Esophagus mucosa (tissue), 1 donor: ENCODE measurements at regions not wholly inside any gene's neighbourhood (a gene's known extent, or its start where the extent isn't known, plus 50 kb on each side); places are given as distances from the start of the nearest gene placed in this dataset.

Source experiments
- ATAC-seq: fragments of 200-7000 bp; cut with Tn5 transposase; one replicate; pipeline ENCODE4 v1.9.1; 2020
- donor health status: DM: yes; HTN: yes; CAD: no.

DNA sequence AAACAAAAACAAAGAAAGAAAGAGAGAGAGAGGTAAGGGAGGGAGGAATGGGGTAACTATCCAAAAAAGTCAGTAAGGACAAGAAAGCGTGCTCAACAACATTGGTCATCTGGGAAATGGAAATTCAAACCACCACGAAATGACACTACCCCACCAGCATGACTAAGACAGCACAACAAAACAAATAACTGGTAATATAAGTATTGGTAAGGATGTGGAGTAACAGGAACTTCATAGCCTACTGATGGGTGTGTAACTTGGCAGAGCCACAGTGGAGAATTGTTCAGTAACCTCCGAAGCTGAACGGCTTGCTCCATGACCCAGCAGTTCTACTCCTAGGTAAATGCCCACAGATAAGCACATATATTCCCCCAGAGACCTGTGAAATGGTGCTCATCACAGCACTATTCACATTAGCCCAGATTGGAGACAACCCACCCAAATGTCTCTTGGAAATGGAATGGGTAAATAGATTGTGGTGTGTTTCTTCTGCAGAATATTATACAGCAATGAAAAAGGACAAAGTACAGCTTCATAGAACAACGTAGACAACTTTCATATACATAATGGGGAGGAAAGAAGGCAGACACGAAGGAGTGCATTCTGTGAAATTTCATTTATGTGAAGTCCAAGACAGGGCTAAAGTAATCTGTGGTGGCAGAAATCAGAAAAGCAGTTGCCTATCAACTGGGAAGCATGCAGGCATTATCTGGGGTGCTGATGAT, 95.5 kb upstream of the ATP6AP2 start:
- ATAC-seq: peak; percentile 88

DNA sequence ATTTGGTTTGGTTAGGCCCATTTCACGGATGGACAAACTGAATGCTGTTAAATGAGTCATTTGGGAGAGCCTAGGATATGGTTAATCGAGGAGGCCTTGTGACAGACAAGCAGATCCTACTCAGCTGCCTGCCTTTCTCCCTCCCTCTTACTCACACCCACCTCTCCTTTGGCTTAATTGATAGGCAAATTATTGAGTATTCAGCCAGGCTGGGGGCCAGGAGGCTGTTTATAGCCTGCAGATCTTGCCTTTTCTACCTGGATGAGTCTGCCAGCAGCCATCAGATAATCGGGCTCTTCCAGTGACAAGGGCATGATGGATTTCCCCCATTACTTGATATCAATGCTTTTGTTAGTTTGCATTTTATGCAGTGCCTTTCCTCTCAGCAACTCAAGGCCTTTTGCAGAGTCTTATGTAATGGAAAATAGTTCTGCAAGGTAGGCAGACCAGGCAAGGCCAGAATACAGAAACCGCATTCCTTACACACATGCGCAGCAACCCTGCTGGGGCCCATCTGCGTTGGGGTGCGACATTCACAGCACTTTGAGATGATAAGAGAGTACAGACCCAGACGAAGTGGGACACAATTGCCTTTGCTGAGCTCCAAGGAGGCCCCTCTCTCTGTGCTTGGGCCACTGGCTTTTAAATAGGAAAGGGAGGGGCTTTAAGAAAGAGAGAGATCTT, 96.2 kb upstream of the ATP6AP2 start:
- no peak for ATAC-seq

DNA sequence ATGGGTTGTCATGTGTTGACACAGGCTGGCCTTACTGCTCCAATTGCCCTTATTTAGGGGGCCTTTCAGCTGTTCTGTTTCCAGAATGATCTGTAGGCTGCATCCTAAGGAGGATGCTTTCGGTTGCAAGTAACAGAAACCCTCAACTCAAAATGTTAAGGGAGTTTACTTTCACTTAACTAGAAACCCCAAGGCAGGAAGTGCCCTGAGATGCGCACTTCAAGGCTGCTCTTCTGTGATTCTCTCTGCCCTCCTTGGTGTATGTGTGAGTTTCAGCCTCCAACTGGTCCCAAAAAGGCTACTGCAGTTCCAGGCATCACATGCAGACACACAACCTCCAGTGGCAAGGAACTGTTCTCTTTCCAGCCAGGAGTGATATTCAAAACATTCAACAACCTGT, 97.3 kb upstream of the ATP6AP2 start:
- ATAC-seq: no peak

DNA sequence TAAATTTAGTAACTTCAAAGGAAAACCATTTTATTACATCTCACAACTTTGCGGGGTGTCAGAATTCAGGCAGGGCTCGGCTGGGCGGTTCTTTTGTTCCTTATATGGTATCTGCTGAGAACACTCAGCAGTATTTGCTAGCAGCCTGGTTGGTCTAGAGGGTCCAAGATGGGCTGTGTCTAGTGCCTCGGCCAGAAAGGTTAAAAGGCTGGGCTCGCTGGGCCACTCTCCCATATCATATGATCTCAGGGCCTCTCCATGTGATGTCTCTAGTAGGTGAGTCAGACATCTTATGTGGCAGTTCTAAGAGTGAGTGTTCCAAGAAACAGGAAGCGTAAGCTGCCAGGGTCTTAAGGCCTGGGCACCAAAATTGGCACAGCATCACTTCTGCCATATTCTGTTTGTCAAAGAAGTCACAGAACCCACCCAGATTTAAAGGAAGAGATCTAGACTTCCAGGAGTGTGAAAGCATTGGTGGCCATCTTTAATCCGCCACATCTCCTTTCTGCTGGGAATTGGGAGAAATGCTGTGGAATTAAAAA, 100.9 kb upstream of the ATP6AP2 start:
- ATAC-seq: no peak

DNA sequence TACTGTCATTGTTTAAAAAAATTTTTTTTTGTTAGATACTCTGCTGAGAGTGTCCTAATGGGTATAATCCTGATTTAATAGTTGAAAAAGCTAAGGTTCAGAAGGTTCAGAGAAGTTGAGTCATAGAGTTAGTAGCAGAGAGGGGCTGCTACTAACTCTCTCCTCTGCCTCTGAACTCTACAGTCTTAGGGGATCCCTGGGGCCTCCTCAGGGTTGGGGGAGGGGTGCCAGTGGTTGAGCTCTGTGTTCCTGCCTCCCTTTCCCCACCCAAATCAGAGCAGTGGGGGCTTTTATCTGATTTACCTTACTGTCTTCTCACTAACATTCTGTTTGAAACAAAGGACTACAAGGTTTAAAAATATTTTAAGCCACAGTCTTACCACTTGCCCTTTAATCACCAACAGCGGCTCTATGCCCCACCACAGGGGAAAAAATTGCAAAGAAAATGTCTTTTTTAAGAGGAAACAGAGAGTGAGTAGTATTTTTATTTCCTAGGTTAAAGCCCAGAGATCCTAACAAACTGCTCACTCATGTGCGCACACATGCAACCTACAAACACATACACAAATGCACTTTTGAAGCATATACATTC, 102.2 kb upstream of the ATP6AP2 start:
- no peak for ATAC-seq

DNA sequence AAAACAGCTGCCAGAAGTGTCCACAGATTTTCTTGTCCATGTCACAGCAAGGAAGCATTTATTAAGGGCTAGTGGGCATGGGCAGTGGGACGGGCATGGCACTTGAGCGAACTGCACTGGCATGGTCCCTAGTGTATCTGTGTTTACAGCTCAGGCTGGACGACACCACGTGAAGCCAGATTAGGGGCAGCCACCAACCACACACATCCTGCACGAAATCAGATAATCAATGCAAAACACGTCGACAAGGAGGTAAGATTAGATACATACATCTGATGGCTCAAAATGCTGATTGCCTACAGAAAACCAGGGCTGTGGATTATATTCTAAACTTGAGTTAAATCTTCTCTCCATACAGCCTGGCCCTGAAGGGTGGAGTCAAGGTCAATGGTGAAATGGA, 103.8 kb upstream of the ATP6AP2 start:
- ATAC-seq: no peak

DNA sequence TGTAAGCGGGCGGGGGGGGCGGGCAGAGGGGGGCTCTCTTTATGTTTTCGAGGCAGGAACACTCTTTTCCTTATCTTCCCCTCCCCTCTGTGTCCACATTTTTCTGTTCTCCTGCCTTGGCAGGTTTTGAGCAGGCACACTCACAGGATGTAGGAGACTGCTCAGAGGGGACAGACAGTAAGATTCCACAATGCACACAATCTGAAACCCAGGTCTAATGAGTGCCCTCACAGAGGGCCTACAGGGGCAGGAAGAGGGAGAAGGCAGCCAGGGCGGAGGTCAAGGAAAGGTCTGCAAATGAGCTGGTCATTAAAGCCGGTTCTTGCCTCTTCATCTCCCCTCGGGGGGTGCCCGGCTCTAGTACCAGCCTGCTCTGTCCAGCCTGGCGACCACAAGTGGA, 106.1 kb upstream of the ATP6AP2 start:
- no peak for ATAC-seq

DNA sequence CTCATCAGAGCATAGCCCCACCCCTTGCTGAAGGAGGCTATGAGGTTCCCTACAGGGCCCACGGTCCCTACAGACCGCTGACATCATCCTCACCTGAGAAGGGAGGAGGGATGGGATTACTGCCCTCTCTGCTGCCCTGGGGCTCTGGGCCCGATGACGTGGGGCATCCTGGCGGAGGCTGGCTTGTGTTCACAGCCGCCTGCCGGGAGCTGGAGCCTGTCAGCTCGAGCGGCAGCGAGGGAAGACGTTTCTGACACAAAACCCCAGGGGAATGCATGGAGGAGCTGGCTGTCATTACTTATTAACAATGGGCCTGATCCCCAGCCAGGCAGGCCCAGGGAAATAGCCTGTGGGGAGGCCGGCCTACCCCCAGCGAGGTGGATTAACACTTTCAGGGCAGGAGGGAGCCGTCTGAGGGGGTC, 106.6 kb upstream of the ATP6AP2 start:
- peak; percentile 91 for ATAC-seq

DNA sequence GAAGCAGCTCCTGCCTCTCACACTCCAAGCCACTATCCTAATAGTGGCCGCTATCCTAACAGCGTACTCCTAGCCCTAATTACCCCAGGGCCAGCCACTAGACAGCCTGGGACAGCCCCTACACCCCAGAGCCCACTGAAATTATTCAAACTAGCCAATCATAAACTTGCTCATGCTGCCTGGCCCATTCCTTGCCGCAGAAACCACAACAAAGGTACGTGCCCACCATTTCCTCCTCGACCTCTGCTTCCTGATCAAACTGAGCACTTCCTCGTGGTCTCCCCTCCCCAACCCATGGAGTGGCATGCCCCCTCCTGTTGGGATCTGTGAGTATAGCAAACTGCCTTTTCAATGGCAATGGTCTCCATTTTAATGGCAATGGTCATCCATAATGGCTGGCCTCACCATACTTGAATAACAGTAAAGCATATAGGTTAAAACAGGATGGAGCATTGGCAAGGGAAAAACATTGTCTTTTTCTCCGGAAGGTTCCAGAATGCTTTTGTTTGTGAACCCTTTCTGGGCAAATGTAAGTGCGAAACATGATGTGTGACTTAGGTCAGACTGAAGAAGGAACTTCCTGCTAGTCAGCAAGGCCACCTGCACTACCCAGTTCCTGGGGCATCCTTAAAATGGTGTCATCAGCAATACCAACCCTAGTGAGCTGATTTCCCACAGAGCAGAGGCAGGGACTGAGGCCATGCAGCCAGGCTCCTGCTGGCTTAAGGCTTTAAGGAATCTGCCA, 107.1 kb upstream of the ATP6AP2 start:
- no peak for ATAC-seq

DNA sequence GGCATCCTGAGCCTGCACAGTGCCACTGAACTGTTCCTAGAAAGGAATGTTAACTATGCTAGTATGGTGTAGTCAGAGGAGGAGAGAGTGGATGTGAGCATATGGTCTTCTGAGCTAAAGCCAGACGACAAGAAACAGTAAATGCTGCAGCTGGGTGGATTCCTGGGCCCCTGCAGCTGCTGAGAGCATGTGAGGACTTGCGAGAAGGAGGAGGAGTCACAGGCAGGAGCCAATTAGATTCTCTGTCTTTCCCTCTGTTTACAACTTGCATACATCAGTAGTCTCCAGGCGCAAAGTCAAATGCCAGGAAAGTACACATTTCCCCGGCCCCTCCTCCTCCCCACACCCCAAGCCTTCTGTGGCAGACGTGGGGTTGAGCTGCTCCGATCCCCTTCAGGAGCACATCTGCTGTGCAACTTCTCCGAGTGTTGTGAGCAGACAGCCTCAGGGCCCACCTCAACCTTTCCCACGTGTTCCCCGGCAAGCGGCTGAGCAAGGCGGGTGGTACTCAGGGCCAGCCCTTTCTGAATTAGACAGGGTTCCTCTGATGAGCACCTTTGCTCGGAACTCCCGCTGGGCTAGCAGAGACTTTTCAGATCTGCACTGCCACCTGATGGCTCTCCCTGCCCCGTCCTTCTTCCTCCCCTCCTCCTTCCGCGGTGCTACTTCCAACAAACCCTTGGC, 108.7 kb upstream of the ATP6AP2 start:
- ATAC-seq: peak; percentile 22

DNA sequence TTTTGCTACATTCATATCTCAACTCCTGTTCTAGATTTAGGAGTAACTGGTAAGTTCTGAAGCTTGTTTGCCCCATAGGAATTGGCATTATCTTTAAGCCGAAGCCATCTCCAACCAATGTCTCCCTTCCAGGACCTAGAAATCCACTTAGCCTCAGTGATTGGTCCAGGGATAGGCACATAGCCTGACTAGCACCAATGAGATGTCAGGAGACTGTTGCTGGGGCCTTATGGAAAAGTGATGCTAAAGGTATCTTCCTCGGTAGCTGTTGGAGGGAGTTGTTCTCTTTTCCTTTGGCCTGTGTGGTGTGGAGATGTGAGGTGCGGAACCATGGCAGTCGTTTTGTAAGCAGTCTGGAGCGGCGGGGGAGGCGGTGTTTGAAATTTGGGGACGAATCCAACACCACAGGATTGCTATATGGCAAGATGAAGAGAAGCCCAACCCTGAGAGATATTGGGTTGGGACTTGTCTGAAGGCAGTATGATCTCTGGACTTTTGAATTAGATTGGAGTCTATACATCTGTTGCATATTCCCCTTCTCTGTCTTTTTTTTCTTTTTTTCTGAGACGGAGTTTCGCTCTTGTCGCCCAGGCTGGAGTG, 109.8 kb upstream of the ATP6AP2 start:
- no peak for ATAC-seq

DNA sequence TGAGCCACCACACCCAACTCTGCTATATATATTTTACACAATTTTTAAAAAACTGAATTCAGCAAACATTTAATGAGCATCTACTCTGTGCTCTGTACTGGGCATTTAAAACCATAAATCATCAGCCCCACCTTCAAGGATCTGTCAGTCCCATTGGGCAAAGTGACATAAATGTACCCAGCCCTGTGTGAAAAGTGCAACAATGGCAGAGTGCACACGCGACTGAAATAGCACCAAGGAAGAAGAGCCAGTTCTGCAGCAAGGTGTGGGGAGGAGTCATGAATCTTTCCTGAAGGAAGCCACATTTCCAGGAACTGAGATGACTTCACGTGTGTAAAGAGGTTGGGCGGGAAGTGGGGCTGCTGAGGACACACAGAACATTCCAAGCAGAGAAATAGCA, 111.5 kb upstream of the ATP6AP2 start:
- peak; percentile 74 for ATAC-seq

DNA sequence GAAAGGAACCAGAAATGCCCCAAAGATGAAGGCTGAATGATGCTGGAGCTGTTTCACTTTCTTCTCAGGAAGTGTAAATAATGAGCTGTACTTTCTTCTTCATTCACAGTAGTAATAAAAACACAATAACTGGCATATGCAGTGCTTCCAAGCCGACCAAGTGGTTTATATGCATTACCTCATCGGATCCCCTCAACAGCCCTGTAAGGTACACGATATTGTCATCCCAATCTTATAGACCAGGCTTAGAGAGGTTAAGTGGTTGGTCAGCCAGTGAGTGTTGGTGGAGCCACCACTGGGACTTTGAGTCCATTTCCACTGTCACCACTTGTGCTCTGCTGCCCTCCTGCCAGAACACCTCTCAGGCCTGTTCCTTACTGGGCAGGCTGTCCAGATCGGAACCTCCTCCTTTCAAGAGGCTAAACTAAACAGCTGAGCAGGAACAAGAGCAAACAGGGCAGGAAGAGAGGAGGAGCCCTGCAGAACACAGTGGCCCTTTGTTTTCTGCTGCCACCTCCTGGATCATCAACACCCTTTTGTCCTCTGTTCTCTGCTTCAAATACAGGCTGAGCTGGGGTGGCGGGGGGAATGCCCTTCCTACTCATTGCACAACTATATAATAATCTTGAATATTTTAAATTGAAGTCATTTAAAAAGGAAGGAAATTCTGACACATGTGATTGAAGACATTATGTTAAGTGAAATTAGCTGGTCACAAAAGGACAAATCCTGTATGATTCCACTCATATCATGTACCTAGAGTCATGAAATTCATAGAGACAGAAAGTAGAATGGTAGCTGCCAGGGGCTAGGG, 112.5 kb upstream of the ATP6AP2 start:
- peak; percentile 75 for ATAC-seq

DNA sequence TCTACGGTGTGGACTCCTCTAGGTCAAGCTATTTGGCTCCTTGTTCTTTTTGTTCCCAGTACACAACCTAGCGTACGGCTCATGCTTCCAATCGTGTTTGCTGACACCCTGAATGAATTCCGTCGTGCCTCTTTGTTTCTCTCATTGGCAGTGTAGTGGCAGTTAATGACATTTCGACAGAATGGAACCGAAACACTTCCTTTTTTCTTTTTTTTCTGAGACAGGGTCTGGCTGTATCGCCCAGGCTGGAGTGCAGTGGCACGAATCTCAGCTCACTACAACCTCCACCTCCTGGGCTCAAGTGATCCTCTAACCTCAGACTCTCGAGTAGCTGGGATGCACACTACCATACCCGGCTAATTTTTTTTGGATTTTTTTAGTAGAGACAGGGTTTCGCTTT, 113.3 kb upstream of the ATP6AP2 start:
- no peak for ATAC-seq

DNA sequence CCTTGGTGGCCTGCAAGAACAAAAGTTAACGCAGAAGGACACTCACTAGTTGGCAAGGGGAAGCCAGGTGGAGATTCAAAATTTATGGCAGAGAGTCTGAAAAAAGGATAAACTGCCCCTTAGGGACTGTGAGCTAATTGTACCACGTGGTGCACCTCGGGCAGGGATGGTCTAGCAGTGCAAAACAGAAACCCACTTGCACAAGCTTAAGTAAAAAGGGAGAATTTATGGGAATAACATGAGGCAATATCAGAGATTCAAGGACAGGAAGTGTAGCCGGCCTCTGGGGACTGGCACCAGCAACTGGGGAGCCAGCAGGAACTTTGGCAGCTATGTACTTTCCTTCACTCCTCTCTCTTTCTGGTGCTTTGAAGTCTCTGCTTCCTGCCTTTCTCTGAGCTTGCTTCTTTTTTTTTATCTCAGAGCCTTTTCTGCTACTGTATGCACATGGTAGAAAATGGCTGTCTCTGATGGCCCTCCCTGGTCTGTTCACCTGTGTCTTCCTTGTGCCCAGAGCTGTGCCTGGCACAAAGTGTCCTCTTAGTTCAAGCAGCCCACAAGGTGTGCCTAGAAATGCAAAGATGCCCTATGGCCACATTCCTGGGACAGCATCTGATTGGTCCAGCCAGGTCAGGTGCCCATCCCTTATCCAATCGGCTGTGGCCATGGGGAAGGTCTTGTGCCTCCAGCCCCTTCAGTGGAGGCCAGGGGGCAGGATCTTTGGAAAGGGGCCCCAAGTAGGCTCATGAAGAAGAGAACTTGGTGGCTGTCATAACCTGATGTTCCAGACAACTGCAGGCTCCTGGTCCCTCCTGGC, 114.8 kb upstream of the ATP6AP2 start:
- no peak for ATAC-seq

DNA sequence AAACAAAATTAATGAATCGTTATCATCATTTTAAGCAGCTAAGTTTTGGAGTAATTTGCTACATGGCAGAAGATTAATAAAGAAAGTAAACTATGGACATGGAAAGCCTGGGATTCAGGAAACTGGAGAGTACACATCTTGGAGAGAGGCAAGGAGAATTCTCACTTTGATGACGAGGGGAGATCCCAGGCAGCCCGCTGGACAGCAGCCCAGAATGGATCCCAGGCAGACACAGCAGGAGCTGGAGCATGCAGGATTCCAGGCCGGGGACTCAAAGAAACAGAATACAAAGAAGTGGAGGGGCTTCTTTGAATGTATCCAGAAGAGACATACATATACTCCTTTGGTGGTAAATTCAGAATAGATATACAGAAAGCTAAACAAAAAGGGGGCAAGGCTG, 118.0 kb upstream of the ATP6AP2 start:
- ATAC-seq: no peak

DNA sequence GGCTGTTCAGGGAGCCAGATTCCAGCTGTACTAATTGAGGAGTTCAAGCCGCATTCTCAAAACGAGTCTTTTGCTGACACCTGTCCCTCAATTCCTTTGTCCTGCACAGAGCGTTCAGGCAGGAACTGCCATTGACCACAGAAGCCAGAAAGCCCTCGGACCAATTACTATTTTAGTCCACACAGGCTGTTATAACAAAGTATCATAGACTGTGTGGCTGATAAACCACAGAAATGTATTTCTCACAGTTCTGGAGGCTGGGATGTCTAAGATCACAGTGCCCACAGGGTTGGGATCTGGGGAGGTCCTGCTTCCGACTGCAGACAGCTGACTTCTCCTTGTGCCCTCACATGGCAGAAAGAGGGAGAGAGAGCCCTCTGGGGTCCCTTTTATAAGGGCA, 119.8 kb upstream of the ATP6AP2 start:
- ATAC-seq: no peak

DNA sequence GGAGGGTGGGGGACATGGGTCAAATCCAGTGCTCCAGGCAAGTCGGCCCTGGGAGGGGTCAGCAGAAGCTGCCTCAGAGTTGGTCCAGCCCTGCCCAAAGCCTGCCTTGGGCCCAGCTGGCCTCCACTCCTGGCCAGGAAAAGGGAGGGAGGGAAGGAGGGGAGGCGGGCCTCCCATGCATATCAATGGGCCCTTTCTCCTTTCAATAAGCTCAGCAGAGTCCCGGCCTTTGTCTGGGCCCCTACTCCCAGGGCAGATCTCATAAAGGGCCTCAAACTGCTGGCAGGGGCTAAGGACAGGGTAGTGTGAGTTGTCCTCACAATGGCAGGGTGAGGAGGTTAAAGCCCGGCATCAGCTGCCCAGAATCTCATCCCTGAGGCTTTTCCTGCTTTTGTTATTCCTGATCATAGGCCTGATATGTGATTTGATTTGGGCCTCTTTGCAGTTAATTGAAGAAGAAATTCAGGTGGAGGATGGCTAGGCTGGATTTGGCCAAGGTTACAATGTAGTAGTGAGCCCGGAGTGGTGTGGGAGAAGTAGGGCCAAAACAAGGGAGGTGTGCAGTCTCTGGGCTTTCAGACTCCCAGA, 121.1 kb upstream of the ATP6AP2 start:
- no peak for ATAC-seq

DNA sequence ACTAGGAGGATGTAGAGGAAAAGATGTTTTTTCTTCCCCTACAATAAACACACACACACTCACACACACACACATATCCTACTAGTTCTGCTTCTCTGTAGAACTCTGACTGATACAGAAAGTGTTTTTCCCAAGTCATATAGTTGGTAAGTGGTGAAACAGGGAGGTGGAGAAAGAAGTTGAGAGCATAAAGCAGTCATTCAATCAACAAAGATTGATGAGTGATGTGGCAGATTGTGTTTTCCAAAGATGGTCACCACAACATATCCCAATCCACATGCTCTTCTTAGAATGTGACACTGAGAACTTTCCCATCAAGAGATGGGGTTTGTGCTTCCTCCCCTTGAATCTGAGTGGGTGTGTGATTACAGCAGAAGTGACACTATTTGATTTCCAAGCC, 123.4 kb upstream of the ATP6AP2 start:
- ATAC-seq: no peak

DNA sequence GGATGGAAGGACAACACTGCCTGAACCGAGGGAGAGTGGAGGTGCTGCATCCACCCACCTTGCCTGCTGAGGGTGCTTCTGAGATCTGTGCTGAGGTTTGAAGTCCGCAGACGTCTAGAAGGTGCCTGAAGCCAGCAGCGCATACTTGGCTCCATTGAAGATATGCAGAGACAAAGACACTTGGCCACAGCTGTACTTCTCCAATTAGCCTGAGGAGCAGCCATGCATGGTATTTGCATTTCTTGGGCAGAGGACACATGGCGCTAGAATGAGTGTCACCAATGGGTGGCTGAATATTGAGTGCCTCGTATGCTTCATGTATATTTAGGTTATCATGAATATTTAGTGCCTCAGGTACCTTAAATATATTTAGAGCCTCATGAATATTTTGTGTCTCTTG, 128.7 kb upstream of the ATP6AP2 start:
- no peak for ATAC-seq
